Astrocyte (in vitro differentiated cells and primary cell): ENCODE measurements at regions not wholly inside any gene's neighbourhood (a gene's known extent, or its start where the extent isn't known, plus 50 kb on each side); places are given as distances from the start of the nearest gene placed in this dataset.
A peak's percentile ranks its signal among the peaks of the same experiment; 100 is the strongest.

Experiments
- DNase-seq: peaks from one replicate; pipeline ENCODE4 v3.0.0-alpha.2; 2010; ENCODE audit warnings: low read depth
- FAIRE-seq: peaks from 2 replicates; lab custom pipeline; 2011; peaks lifted over from hg19 to GRCh38; lab: Jason Lieb, UNC
- H2AFZ ChIP-seq: 2 replicates; pipeline ENCODE4 v1.6.0; 2012; ENCODE audit warnings: low read depth, low read length, inconsistent platforms
- H3K27ac ChIP-seq: 2 replicates; pipeline ENCODE4 v1.5.1; 2011; ENCODE audit warnings: low read depth, low read length, inconsistent platforms
- H3K27me3 ChIP-seq: 2 replicates; pipeline ENCODE4 v1.6.0; 2011; ENCODE audit warnings: low read length, inconsistent platforms; ENCODE audit not compliant: insufficient read depth
- H3K36me3 ChIP-seq: 2 replicates; pipeline ENCODE4 v1.5.1; 2011; ENCODE audit warnings: low read length, inconsistent platforms; ENCODE audit not compliant: insufficient read depth
- H3K4me1 ChIP-seq: 2 replicates; pipeline ENCODE4 v1.5.1; 2011; ENCODE audit warnings: low read length, inconsistent platforms; ENCODE audit not compliant: insufficient read depth
- H3K4me2 ChIP-seq: 2 replicates; pipeline ENCODE4 v1.6.0; 2012; ENCODE audit warnings: low read length, inconsistent platforms
- H3K4me3 ChIP-seq: 2 replicates; pipeline ENCODE4 v1.5.1; 2011; ENCODE audit warnings: low read depth, mild to moderate bottlenecking, low read length, inconsistent platforms; ENCODE audit not compliant: insufficient read depth
- H3K79me2 ChIP-seq: 2 replicates; pipeline ENCODE4 v1.6.0; 2012; ENCODE audit warnings: mild to moderate bottlenecking, low read length, inconsistent platforms; ENCODE audit not compliant: insufficient read depth
- H3K9ac ChIP-seq: 2 replicates; pipeline ENCODE4 v1.6.0; 2012; ENCODE audit warnings: mild to moderate bottlenecking, low read length, inconsistent platforms
- H3K9me3 ChIP-seq: 2 replicates; pipeline ENCODE4 v1.5.1; 2012; ENCODE audit warnings: low read depth, mild to moderate bottlenecking, low read length, inconsistent platforms; ENCODE audit not compliant: insufficient read depth
- H4K20me1 ChIP-seq: 2 replicates; pipeline ENCODE4 v1.6.0; 2012; ENCODE audit warnings: low read length, inconsistent platforms; ENCODE audit not compliant: insufficient read depth
- H3K27ac Mint-ChIP-seq: one replicate; pipeline ENCODE4 v1.8.0; 2021; ENCODE audit warnings: mild to moderate bottlenecking, mixed read lengths; ENCODE audit not compliant: unreplicated experiment
- H3K27me3 Mint-ChIP-seq: one replicate; pipeline ENCODE4 v1.8.0; 2021; ENCODE audit warnings: low read depth, mixed read lengths; ENCODE audit not compliant: unreplicated experiment
- H3K36me3 Mint-ChIP-seq: one replicate; pipeline ENCODE4 v1.8.0; 2021; ENCODE audit warnings: low read depth, mixed read lengths; ENCODE audit not compliant: unreplicated experiment
- H3K4me1 Mint-ChIP-seq: one replicate; pipeline ENCODE4 v1.8.0; 2021; ENCODE audit warnings: low read depth, mixed read lengths; ENCODE audit not compliant: unreplicated experiment
- H3K4me3 Mint-ChIP-seq: one replicate; pipeline ENCODE4 v1.8.0; 2021; ENCODE audit warnings: mild to moderate bottlenecking, moderate library complexity, mixed read lengths; ENCODE audit not compliant: unreplicated experiment
- H3K9me3 Mint-ChIP-seq: one replicate; pipeline ENCODE4 v1.8.0; 2021; ENCODE audit warnings: mild to moderate bottlenecking, mixed read lengths; ENCODE audit not compliant: unreplicated experiment
- EZH2 ChIP-seq: IDR thresholded peaks from 2 replicates; pipeline ENCODE4 v1.6.1; 2012; ENCODE audit warnings: mild to moderate bottlenecking, low read length, inconsistent platforms; ENCODE audit not compliant: insufficient read depth
- TF ChIP-seq, protein P1 (sequence below): IDR thresholded peaks from 2 replicates; pipeline ENCODE4 v1.5.1; 2011; ENCODE audit warnings: low read depth, mild to moderate bottlenecking, inconsistent platforms, low read length, moderate library complexity; ENCODE audit not compliant: insufficient read depth

DNA sequence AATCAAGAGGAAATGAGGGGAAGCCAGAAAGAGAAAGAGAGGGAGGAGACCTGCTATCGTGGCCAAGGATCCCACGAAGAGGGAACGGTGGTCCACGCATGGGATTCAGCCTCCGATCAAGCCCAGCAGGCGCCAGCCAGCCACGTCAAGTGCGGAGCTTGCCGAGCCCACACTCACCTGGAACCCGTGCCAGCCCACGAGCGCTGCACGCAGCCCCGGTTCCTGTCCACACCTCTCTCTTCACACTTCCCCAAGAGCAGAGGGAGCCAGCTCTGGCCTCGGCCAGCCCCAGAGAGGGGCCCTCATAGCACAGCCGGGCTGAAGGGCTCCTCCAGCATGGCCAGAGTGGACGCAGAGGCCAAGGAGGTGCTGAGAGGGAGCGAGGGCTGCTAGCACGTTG, 795.1 kb upstream of the GRIA3 start:
- FAIRE-seq (no peak), DNase-seq (no peak)
- no peak overlapping the region for H3K27ac ChIP-seq
- no peaks in the 10 kb centered on the region for H3K9me3 Mint-ChIP-seq
- peaks cover 9% of the 10 kb centered on the region for H3K4me1 Mint-ChIP-seq
- H3K27me3 ChIP-seq = no peaks in the 10 kb centered on the region
- H4K20me1 ChIP-seq = no peaks in the 10 kb centered on the region
- H3K36me3 ChIP-seq = no peaks in the 10 kb centered on the region
- H3K4me1 ChIP-seq = no peaks in the 10 kb centered on the region
- H3K36me3 Mint-ChIP-seq = no peaks in the 10 kb centered on the region
- no peaks in the 10 kb centered on the region for H3K9me3 ChIP-seq
- H2AFZ ChIP-seq = no peak overlapping the region
- no peaks in the 10 kb centered on the region for H3K27me3 Mint-ChIP-seq
- no peak overlapping the region for H3K4me2 ChIP-seq
- H3K27ac Mint-ChIP-seq = no peak overlapping the region
- H3K79me2 ChIP-seq = no peaks in the 10 kb centered on the region
- no peak overlapping the region for H3K4me3 ChIP-seq
- no peak overlapping the region for H3K9ac ChIP-seq
- TF ChIP-seq, protein P1, sequence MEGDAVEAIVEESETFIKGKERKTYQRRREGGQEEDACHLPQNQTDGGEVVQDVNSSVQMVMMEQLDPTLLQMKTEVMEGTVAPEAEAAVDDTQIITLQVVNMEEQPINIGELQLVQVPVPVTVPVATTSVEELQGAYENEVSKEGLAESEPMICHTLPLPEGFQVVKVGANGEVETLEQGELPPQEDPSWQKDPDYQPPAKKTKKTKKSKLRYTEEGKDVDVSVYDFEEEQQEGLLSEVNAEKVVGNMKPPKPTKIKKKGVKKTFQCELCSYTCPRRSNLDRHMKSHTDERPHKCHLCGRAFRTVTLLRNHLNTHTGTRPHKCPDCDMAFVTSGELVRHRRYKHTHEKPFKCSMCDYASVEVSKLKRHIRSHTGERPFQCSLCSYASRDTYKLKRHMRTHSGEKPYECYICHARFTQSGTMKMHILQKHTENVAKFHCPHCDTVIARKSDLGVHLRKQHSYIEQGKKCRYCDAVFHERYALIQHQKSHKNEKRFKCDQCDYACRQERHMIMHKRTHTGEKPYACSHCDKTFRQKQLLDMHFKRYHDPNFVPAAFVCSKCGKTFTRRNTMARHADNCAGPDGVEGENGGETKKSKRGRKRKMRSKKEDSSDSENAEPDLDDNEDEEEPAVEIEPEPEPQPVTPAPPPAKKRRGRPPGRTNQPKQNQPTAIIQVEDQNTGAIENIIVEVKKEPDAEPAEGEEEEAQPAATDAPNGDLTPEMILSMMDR = no peak
- no peak for TF ChIP-seq EZH2
- no peak overlapping the region for H3K4me3 Mint-ChIP-seq

DNA sequence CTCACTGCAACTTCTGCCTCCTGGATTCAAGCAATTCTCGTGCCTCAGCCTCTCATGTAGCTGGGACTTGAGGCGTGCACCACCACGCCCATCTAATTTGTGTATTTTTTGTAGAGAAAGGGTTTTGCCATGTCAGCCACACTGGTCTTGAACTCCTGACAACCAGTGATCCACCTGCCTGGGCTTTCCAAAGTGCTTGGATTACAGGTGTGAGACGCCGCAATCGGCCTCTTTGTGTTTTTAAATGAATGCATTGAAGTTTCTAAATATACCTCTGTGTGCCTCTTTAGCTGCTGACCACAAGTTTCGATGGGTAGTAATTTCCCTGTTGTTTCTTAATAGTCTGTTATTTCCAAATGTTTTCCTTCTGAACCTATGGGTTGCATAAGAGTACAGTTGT, 765.3 kb upstream of the GRIA3 start:
- peak; percentile 95 for FAIRE-seq
- no peaks in the 10 kb centered on the region for H4K20me1 ChIP-seq
- H3K27ac Mint-ChIP-seq = no peak overlapping the region
- no peaks in the 10 kb centered on the region for H3K9me3 Mint-ChIP-seq
- no peaks in the 10 kb centered on the region for H3K36me3 Mint-ChIP-seq
- no peak overlapping the region for H2AFZ ChIP-seq
- H3K4me1 Mint-ChIP-seq = no peaks in the 10 kb centered on the region
- no peaks in the 10 kb centered on the region for H3K36me3 ChIP-seq
- H3K27me3 Mint-ChIP-seq = no peaks in the 10 kb centered on the region
- H3K27me3 ChIP-seq = no peaks in the 10 kb centered on the region
- no peaks in the 10 kb centered on the region for H3K79me2 ChIP-seq
- H3K9ac ChIP-seq = no peak overlapping the region
- no peak for DNase-seq
- no peak overlapping the region for H3K4me3 ChIP-seq
- no peaks in the 10 kb centered on the region for H3K4me1 ChIP-seq
- H3K9me3 ChIP-seq = no peaks in the 10 kb centered on the region
- no peak overlapping the region for H3K4me2 ChIP-seq
- H3K4me3 Mint-ChIP-seq = no peak overlapping the region
- no peak overlapping the region for H3K27ac ChIP-seq
- no peak for TF ChIP-seq EZH2
- TF ChIP-seq, protein P1 = no peak

DNA sequence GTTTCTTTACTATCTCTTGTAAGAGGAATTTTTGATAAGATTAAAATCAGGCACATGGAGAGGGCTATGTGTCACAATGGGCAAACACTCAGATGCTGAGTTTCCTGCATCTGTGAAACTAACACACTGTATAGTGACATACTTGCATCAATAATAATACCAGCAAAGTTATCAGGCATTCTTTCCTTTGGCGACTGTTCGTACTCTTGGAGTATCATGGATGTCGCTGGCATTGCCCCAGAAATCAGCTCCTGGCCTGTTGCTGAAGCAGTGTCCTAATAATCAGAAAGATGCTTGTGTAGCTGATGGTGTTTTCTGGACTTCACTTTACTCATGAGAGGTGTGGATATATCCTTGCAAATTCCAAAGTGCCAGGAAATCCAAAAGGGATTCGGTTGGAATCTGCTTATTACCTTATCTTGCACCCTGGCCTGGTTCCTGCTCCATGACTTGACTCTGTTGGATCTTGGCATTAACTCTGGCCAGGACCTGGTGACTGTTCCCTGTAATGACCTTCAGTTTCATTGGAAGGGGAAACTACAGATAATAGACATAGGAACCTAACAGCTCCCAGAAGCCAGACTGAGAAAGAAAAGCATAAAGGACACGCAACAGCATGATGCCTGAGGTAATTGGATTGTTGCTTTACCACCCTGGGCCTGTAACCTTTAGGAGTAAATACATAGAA, 762.5 kb upstream of the GRIA3 start:
- no peaks in the 10 kb centered on the region for H3K4me1 Mint-ChIP-seq
- H3K9me3 Mint-ChIP-seq = peaks cover 3% of the 10 kb centered on the region
- no peak overlapping the region for H3K4me3 ChIP-seq

More for the DNA sequence above, 762.5 kb upstream of the GRIA3 start:
- no peak overlapping the region for H2AFZ ChIP-seq
- FAIRE-seq = peak; percentile 58
- H3K27ac Mint-ChIP-seq = no peak overlapping the region
- no peak overlapping the region for H3K4me2 ChIP-seq
- no peaks in the 10 kb centered on the region for H3K79me2 ChIP-seq
- H3K36me3 ChIP-seq = no peaks in the 10 kb centered on the region
- H3K9me3 ChIP-seq = no peaks in the 10 kb centered on the region
- no peaks in the 10 kb centered on the region for H3K27me3 Mint-ChIP-seq
- H3K9ac ChIP-seq = no peak overlapping the region
- H3K27me3 ChIP-seq = no peaks in the 10 kb centered on the region
- no peaks in the 10 kb centered on the region for H4K20me1 ChIP-seq
- H3K4me3 Mint-ChIP-seq = no peak overlapping the region
- no peak overlapping the region for H3K27ac ChIP-seq
- no peaks in the 10 kb centered on the region for H3K4me1 ChIP-seq
- no peaks in the 10 kb centered on the region for H3K36me3 Mint-ChIP-seq
- TF ChIP-seq EZH2 = no peak
- no peak for DNase-seq
